B cell (primary cell): ENCODE measurements at regions not wholly inside any gene's neighbourhood (a gene's known extent, or its start where the extent isn't known, plus 50 kb on each side); places are given as distances from the start of the nearest gene placed in this dataset.

Experiments
- ATAC-seq: fragments of 200-7000 bp; cut with Tn5 transposase; one replicate; pipeline ENCODE4 v1.10.0; 2021; ENCODE audit warnings: low read depth, mild to moderate bottlenecking, moderate number of reproducible peaks, moderate library complexity
- CTCF ChIA-PET: fragments of 350-600 bp; sonication (Branson Sonifier 250); formaldehyde crosslinking; loops from one replicate; lab custom pipeline; 2021; ENCODE audit warnings: antibody characterized with exemption, inconsistent platforms; lab: Charles Lee
- POLR2A ChIA-PET: fragments of 350-600 bp; sonication (Branson Sonifier 250); formaldehyde crosslinking; loops from one replicate; lab custom pipeline; 2021; ENCODE audit warnings: antibody characterized with exemption; lab: Charles Lee
- DNase-seq: peaks from one replicate; pipeline ENCODE4 v3.0.0; 2013
- H2AFZ ChIP-seq: 2 replicates; pipeline ENCODE4 v1.6.1; 2012; ENCODE audit warnings: mild to moderate bottlenecking, low read depth, low read length; ENCODE audit not compliant: insufficient read depth, poor library complexity, severe bottlenecking
- H3K27ac ChIP-seq, 2 donors: 1 replicate in 1 of 2; 2 replicates in 1 of 2; pipeline ENCODE4 v1.5.1; 2012 to 2013; ENCODE audit warnings: low read length in 2 of 2, mild to moderate bottlenecking in 2 of 2, moderate library complexity in 1 of 2
- H3K27me3 ChIP-seq, 4 experiments: fragments of 200-600 bp in 1 of 4; sonication (generic) in 1 of 4; replicated peaks in 1 of 4; 1 replicate in 2 of 4; 2 replicates in 2 of 4; pipeline versions ENCODE4 v1.6.1 to v1.7.0; 2013 to 2016; ENCODE audit warnings: low read length in 3 of 4, mild to moderate bottlenecking in 2 of 4, mixed read lengths in 1 of 4, moderate library complexity in 1 of 4; ENCODE audit not compliant: insufficient read depth in 4 of 4, control insufficient read depth in 3 of 4; ENCODE audit errors: control extremely low read depth in 1 of 4
- H3K36me3 ChIP-seq, 2 experiments: replicated peaks in 1 of 2; 1 replicate in 1 of 2; 2 replicates in 1 of 2; pipeline versions ENCODE4 v1.6.1 to v1.7.1; 2013; ENCODE audit warnings: low read length in 1 of 2; ENCODE audit not compliant: insufficient read depth in 2 of 2, control insufficient read depth in 1 of 2; ENCODE audit errors: control extremely low read depth in 1 of 2, extremely low read depth in 1 of 2
- H3K4me1 ChIP-seq, 2 donors: fragments of 200-600 bp in 1 of 2; sonication (generic) in 1 of 2; 1 replicate in 1 of 2; 2 replicates in 1 of 2; pipeline versions ENCODE4 v1.5.1 to v1.6.1; 2013 to 2017; ENCODE audit warnings: low read length in 2 of 2; ENCODE audit not compliant: control insufficient read depth in 2 of 2, insufficient read depth in 2 of 2
- H3K4me2 ChIP-seq: replicated peaks from 2 replicates; pipeline ENCODE3; 2012; ENCODE audit warnings: mild to moderate bottlenecking, low read depth, low read length; ENCODE audit not compliant: poor library complexity, severe bottlenecking
- H3K4me3 ChIP-seq, 5 experiments: fragments of 200-600 bp in 1 of 5; sonication (generic) in 1 of 5; 1 replicate in 3 of 5; 2 replicates in 2 of 5; pipeline versions ENCODE4 v1.5.1 to v1.7.0; 2011 to 2016; ENCODE audit warnings: low read length in 4 of 5, mild to moderate bottlenecking in 4 of 5, low read depth in 2 of 5, control low read depth in 1 of 5, moderate library complexity in 1 of 5; ENCODE audit not compliant: insufficient read depth in 1 of 5; ENCODE audit errors: control extremely low read depth in 1 of 5, extremely low read depth in 1 of 5
- H3K79me2 ChIP-seq: fragments of 200-600 bp; sonication (generic); one replicate; pipeline ENCODE4 v1.6.0; 2016; ENCODE audit warnings: low read length; ENCODE audit not compliant: control insufficient read depth, insufficient read depth
- H3K9ac ChIP-seq: fragments of 200-600 bp; sonication (generic); 2 replicates; pipeline ENCODE4 v1.6.1; 2017; ENCODE audit warnings: mild to moderate bottlenecking, low read length, moderate library complexity
- H3K9me3 ChIP-seq, 3 donors: one replicate each; pipeline versions ENCODE4 v1.6.1 to v1.7.1; 2013; ENCODE audit warnings: low read length in 2 of 3; ENCODE audit not compliant: control insufficient read depth in 2 of 3, insufficient read depth in 1 of 3; ENCODE audit errors: control extremely low read depth in 1 of 3
- H4K20me1 ChIP-seq: 2 replicates; pipeline ENCODE4 v1.6.0; 2012; ENCODE audit warnings: mild to moderate bottlenecking, low read length; ENCODE audit not compliant: insufficient read depth, control insufficient read depth, poor library complexity, severe bottlenecking
- H3K27ac Mint-ChIP-seq: one replicate; pipeline ENCODE4 v1.8.0; 2021; ENCODE audit warnings: mixed read lengths
- H3K27me3 Mint-ChIP-seq: one replicate; pipeline ENCODE4 v1.8.0; 2021; ENCODE audit warnings: mixed read lengths
- H3K4me1 Mint-ChIP-seq: one replicate; pipeline ENCODE4 v1.8.0; 2021; ENCODE audit warnings: mixed read lengths
- H3K4me3 Mint-ChIP-seq: one replicate; pipeline ENCODE4 v1.8.0; 2021; ENCODE audit warnings: mixed read lengths
- H3K9me3 Mint-ChIP-seq: one replicate; pipeline ENCODE4 v1.8.0; 2022; ENCODE audit warnings: mixed read lengths; ENCODE audit not compliant: insufficient read depth
- CTCF ChIP-seq: fragments of 200-600 bp; IDR thresholded peaks from one replicate; pipeline ENCODE4 v1.8.0; 2022; ENCODE audit warnings: antibody characterized with exemption, mild to moderate bottlenecking
- EZH2 ChIP-seq: IDR thresholded peaks from 2 replicates; pipeline ENCODE4 v1.6.1; 2012; ENCODE audit warnings: borderline replicate concordance, low read depth, mild to moderate bottlenecking, moderate library complexity, low read length; ENCODE audit not compliant: insufficient read depth, poor library complexity, severe bottlenecking
- WGBS: methylation state at CpG from one replicate; pipeline ENCODE4 v1.1.5; 2013; ENCODE audit warnings: missing lambda C conversion rate; ENCODE audit not compliant: insufficient coverage; 5-methylcytosine and 5-hydroxymethylcytosine counted together
- intact Hi-C: fragments of 100-400 bp; cut with micrococcal nuclease; formaldehyde crosslinking; loops from one replicate; pipeline ENCODE4 v1.10.0; 2022

- TF ChIP-seq CTCF (no peak), EZH2 (no peak)
- no peaks in the 10 kb centered on the region for H4K20me1 ChIP-seq
- H2AFZ ChIP-seq: no peak overlapping the region
- Mint-ChIP-seq H3K27ac (no peak overlapping the region), H3K4me1 (no peaks in the 10 kb centered on the region), H3K9me3 (no peaks in the 10 kb centered on the region), H3K4me3 (no peak overlapping the region), H3K27me3 (peaks cover 3% of the 10 kb centered on the region)
- H3K36me3 ChIP-seq: no peaks in the 10 kb centered on the region
- H3K4me3 ChIP-seq: no peak overlapping the region
- POLR2A ChIA-PET: no interaction called here
- no peak for DNase-seq
- H3K4me2 ChIP-seq: no peak overlapping the region
- 83% methylated on average over 7 of the region's 10 CpGs for WGBS
- H3K27ac ChIP-seq: no peak overlapping the region
- peaks cover 0 to 5% (median 0%) of the 10 kb centered on the region in 4 experiments for H3K27me3 ChIP-seq
- intact Hi-C loops: no loop called here
- H3K9me3 ChIP-seq: peaks cover 0 to 5% (median 0%) of the 10 kb centered on the region in 3 donors
- H3K9ac ChIP-seq: no peak overlapping the region
- no peaks in the 10 kb centered on the region for H3K79me2 ChIP-seq
- CTCF ChIA-PET: no interaction called here
- no peaks in the 10 kb centered on the region for H3K4me1 ChIP-seq
- no peak for ATAC-seq
Measured at GRCh38 chr2:136486115-136486514, 279.2 kb upstream of the THSD7B start.

- no peaks in the 10 kb centered on the region for H3K4me1 ChIP-seq
- TF ChIP-seq CTCF (no peak), EZH2 (no peak)
Measured at GRCh38 chr2:136482966-136483365, 282.4 kb upstream of the THSD7B start.

More at GRCh38 chr2:136482966-136483365, 282.4 kb upstream of the THSD7B start:
- Histone ChIP-seq H3K9me3 (peaks cover 2 to 18% (median 5%) of the 10 kb centered on the region in 3 donors), H2AFZ (no peak overlapping the region), H3K79me2 (no peaks in the 10 kb centered on the region), H3K36me3 (no peaks in the 10 kb centered on the region), H3K27ac (no peak overlapping the region), H3K4me2 (no peak overlapping the region), H4K20me1 (no peaks in the 10 kb centered on the region), H3K27me3 (peaks cover 0 to 9% (median 0%) of the 10 kb centered on the region in 4 experiments), H3K4me3 (no peak overlapping the region), H3K9ac (no peak overlapping the region)
- no peak for ATAC-seq
- Mint-ChIP-seq H3K27me3 (no peaks in the 10 kb centered on the region), H3K4me1 (no peaks in the 10 kb centered on the region), H3K4me3 (no peak overlapping the region), H3K27ac (no peak overlapping the region), H3K9me3 (peaks cover 2% of the 10 kb centered on the region)
- intact Hi-C loops: no loop called here
- ChIA-PET POLR2A (no interaction called here), CTCF (no interaction called here)
- WGBS: 90% methylated on average over 1 of the region's 3 CpGs
- no peak for DNase-seq
